ENCODE measurements at regions not wholly inside any gene's neighbourhood (a gene's known extent, or its start where the extent isn't known, plus 50 kb on each side); places are given as distances from the start of the nearest gene placed in this dataset.

DNA sequence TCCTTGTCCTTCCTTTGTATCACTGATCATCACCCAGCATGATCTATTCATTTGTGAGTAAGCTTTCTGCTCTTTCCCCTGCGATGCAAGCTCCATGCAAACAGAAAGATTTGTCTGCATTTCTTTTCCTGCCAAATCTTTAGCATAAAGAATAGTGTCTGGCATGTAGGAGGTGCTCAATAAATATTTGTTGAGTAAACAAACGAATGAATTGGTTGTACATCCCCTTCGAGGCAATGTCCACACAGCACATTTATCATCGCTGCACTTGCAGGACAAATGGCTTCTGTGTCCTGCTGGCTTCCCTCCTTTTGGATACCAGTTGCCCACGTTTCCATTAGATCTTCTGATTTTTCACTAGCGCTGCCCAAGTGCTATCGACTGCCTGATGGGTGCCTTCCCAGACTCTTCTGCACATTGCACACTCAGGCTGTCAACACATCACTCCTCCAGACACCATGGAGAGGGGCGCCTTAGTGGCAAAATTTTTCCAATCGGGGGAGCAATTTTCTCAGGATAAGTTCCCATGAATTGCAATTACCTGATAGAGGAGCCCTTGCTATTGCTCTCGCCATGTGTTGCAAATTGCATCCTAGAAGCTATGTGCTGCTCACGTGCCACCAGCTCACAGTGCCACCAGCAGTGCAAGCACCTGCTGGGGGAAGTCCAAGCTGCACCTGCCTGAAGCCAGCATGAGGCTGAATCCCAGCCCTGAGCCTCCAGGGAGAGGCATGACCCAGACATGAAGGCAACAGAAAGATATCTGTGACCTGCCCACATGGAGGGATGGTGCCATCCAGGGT, 206.6 kb downstream of the KIF26A start:
- DNase-seq, result no peak

DNA sequence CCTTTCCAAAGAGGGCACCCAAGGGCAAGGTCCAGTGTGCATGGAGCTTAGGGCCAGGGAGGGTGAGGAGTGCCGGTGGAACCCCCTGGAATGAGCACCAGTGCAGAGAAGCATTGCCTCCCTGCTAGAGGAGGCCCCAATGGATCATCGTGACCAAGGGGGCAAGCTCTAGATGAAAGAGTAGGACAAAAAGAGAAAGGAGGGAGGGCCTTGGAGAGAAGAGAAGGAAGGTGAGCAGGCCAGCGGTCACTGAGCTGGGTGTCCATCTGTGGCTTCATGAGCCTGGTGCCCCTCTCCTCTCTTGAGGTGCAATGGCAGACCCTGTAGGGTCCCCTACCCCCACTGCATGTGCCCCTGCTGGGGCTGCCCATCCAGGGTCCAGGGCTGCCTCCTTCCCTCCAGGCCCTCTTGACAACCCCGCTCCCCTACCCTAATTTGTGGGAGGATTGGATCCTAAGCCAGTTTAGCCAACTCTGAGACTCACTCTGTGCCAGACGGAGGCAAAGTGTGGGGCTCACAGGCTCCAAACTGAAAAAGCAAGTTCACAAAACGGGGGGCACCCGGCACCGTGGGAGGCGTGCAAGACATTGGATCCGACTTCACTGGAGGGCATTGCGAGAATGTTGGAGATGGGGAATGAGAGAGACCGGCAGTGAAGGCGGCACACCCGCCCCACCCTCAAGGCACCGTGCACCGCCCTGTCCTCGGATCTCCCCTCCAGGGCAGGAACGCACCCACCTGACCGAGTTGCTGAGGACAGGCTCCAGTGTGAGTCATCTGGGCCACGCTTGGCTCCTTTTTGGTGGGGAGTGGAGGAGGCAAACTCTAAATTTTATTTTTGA, 207.5 kb downstream of the KIF26A start:
- DNase-seq, result no peak

DNA sequence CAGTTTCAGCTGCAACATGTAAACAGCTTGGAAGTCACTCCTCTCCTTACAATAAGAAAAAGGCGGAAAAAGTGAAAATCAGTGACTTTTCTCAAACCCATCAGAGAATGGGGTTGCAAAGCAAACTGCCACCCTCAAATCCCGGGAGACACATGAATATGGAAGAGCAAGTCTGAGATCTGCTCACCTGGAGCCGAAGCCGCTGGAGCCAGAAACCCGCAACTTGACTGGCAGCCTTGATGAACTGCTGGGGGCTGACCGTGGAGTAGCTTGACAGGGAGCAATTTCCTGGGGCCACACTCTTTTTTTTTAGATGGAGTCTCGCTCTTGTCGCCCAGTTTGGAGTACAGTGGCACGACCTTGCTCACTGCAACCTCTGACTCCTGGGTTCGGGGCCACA, 208.2 kb downstream of the KIF26A start:
- DNase-seq, result no peak

DNA sequence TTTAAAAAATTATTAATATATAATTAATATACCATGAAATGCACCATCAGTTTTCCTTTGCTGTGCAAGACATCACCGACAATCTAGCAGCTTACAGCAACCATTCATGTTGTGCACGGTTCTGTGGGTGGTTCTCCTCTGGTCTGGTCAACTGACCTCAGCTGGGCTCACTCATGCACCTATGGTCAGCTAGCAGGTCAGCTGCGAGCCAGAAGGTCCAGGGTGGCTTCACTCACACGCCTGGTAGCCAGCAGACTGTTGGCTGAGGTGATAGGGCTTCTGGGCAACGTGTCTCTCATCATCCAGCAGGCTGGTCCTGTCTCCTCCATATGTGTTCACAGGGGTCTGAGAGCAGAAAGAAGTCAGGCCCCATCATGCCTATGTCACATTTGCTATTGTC, 210.4 kb downstream of the KIF26A start:
- no peak for DNase-seq

DNA sequence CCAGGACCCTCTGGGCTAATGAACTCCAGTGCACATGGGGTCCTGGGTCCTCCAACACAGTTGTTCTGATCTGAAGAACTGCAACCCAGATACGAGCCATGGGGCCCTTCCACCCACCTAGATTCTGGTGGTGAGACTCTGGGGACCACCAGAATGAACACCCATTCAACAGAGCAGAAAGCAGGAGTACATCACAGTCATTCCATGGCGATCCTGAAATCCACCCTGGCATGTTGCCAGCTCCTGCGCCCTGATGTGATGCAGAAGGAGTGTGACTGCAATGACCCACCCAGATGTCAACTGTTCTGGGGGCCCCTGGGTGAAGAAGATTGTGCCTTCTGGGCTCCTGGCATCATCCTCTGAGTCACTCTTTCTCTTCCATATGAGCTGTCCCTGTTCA, 211.6 kb downstream of the KIF26A start:
- DNase-seq, result no peak

DNA sequence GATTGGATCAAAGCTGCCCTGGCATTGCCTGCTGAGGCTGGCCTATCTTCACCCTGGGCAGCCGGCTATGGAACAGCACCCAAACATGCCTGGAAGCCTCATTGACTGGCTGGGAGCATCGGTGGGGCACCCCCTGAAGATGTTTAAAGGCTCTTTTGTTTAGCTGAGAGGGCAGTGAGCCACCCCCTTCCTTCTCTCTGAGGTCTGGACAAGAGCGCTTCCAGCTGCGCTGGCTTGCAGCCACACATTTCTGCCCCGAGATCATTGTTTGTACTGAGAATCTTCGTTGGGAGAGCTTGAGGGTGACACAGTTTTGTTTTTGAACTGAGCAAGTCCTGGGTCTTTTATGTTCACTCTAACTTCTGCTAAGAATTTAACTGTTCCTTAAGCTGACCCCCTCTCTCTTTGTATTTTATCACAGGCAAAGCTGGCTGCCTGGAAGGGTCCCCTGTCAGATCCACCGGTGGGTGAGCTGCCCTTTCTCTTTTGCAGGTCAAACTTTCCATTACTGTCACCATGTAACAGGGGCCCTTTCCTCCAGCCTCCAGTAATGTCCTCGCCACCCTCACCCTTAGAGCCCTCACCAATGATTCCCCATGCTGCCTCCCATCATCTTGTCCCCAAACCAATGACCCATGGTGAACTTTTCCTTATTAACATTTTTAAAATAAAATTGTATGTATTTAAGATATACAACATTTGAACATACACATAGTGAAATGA, 212.2 kb downstream of the KIF26A start:
- DNase-seq, result peak; percentile 0

DNA sequence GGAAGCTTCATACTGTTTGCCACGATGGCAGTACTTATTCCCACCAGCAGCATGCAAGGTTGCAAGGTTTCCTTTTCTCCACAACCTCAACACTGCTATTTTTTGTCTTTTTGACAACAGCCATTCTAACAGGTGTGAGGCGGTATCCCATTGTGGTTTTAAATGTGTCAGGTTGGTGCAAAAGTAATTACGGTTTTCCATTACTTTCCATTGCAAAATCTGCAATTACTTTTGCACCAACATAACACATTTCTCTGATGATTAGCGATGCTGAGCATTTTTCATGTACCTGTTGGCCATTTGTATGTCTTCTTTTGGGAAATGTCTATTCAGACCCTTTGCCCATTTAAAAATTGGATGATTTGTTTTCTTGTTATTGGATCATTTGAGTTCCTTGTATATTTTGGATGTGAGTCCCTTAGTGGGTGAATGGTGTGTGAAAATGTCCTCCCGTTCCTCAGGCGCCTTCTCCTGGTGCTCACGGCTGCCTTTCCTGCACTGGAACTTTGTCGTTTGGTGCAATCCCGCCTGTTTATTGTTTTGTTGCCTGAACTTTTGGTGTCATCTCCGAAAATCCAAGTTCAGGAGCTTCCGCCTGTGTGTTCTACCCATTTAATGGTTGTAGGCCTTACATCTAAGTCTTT, 213.6 kb downstream of the KIF26A start:
- DNase-seq, result no peak

DNA sequence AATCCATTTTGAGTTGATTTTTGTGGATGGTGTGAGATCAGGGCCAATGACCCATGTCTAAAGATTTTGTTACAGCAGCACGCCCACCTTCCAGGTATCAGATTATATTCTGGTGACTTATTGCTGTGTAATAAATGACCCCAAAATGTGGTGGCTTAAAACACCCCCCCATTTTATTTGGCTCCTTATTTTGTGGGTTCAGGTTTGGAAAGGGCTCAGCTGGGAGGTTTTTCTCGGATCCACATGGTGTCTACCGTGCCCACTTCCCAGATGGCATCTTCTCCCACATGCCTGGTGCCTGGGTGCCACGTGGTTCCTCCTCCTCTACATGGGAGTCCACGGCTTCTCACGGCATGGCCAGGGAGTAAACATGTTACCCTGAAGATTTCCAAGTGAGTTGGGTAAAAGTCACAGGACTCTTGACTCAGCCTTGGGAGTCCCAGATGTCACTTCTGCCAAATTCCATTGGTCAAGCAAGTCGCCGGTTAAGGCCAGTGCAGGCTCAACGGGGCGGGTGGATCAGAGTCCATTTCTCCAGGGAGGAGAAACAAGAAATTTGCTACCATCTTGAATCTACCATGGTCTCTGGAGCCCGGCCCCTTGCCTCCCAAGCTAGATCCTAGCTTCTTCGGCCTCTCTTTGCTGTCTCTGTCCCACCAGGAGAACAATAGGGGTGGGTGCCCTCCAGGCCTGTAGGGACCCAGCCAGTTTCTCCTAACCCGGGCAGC, 214.3 kb downstream of the KIF26A start:
- no peak for DNase-seq

DNA sequence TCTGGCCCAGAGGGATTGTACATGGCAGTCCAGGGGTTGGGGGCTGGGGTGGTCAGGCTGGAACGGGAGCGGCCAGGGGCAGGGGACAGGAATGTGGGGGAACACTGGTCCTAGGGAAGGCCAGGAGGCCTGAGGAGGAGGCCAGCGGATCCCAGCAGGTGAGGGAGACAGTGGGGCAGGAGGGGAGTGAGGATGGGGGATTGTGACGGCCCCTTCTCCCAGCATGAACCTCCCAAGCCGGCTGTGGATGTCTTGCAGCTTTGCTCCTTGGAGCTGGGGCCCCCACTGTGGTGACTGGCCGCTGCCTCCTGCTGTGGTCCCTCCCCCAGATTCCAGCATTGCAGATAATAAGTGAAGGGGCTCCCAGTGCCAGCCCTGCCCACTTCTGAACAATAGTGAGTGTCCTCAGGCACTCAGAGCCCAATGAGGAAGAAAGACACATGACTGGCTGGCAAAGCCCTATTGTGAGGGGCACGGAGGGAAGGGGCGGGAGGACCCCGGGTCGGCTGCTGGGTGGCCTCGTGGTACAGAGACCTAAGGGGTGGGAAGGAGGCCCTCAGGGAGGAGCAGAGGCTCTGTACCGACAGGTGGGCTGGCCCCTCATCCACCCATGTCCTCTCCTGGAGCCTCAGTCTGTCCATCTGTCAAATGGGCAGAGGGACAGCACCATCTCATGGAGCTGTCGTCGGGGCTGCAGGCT, 215.0 kb downstream of the KIF26A start:
- no peak for DNase-seq

DNA sequence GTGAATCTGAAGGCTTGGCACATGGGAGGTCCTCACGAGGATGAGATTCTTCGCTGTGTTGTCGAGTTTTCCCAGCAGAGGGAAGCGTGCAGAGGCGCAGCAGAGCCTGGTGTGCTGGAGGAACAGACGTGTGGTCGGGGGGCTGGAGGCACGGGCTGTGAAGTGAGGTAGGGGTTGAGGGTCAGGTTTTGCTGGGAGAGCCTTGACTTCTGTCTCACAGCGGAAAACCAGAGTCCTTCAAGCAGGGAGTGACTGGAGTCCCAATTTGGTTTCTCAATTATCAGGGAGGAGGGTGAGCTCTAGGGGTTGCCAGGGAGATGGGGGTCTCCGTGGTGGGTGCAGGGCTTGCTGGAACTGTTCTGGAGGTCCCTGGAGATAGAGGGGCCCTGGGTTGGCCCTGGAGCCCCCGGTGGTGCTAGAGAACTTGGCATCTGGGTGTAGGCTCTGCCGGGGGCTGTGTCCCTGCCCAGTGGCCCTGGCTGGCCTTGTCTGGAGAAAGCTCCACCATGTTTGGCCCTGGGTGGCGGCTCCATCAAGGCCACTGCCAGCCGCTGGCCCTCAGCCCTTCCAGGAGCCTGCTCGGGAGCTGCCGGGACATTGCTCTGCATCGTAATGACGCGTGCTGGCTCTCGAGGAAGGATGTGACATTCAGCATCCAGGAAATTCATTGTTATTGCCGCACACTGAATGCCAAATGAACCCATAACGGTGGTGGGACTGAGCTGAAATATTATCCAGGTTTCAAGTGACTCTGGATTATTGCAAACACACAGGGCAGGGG, 215.7 kb downstream of the KIF26A start:
- DNase-seq, result no peak

DNA sequence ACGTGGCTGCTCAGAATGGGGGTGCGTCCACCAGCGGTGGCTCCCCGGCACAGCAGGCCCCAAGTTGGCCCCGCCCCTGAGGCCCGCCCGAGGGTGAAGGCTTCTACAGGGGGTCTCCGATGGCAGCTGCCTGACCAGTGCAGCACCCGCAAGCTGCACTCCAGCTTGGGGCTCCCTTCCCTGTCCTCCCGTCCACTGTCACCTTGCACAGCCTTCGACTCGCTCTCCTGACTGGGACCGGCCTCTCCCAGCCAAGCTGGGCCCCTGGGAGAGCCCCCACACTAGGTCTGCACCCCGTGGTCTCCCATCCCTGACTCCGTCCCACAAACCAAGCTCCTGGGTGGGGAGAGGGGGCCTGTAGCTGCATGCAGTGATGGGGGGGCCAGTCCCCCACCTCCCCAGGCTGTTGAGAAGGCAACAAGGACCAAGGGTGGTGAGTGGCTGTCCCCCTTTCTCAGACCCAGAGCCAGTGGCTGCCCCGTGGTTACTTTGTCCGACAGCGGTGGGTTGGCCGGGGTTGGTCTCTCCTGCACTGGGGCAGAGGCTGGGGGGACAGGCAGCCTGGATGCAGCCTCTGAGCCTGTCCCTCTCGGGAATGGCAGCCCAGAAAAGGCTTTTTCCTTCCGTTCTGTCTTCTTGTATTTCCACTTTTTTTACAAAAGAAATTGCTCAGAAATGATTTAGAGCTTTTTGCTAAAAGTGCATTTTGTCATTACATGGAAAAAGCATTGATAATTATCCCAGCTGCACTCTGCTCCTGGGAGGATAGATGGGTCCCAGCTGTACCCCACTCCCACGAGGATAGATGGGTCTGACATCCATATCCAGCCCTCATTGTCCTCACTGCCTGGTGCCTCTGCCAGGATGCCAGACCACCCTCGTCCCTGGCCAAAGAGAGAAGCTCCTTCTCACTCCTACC, 217.0 kb downstream of the KIF26A start:
- DNase-seq, result no peak

DNA sequence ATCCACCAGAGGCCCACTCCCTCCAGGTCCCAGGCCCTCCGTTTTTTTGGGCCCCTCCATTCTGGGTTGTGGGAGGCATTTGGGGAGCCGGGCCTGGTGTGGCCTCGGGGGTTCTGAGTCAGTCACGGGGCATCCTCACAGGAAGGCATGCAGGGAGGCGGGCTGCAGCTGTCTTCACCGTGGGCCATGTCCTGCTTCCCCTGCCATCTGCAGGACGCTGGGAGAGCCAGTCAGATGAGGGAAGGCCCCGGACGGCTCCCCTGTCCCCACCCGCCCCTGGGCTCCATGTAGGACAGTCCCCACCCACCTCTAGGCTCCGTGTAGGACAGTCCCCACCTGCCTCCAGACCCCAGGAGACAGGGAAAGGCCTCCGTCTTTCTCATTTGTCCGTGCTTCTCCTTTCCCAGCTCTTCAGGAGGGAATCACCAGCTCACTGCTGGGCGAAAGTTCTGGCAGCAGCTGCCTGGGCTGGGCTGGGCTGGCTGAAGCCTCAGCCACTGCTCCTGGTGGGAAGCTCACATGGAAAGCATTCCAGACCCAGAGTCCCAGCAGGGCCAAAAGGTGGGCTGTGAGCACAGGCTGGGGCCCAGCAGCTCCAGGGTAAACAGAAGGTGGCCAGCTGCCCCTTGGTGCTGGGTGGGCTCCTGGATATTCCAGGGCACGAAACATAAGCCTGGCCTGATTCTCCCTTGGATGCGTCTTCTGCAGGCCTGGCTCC, 217.8 kb downstream of the KIF26A start:
- DNase-seq, result no peak

DNA sequence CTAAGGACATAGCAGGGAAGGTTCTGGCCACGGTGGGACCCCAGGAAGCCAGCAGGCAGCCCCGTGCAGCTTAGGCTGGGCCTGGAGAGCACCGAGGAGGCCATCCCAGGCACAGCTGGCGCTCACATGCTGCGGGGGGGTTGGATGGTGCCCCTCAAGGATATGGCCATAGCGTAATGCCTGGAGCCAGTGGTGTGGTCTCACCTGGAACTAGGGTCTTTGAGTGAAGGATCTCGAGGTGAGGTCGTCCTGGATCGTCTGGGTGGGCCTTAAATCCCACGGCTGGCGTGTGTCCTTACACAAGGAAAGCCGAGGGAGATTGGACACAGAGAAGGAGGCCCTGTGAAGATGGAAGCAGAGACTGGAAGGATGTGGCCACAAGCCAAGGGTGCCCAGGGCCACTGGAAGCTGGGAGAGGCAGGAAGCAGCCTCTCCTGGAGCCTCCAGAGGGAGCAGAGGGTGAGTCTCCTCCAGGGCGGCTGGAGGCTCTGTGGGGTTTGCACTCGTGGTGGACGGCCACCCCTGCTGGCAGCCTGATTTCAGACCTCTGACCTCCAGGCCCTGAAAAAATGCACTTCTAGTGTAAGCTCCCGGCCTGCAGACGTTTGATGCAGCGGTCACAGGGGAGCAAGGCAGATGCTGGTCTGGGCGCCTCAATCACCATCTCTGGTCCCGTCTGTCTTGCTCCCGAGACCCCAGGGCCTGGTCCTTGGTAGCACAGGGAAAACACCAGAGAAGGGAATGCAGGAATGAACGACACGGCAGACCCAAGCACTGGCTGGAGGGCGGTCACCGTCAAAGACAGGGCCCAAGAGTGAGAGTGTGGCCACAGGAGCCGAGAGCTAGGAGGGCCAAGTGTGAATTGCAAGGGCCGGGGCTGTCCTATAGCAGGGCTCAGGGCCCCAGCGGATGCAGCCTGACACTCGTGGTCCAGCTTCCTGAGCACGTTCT, 218.6 kb downstream of the KIF26A start:
- no peak for DNase-seq

DNA sequence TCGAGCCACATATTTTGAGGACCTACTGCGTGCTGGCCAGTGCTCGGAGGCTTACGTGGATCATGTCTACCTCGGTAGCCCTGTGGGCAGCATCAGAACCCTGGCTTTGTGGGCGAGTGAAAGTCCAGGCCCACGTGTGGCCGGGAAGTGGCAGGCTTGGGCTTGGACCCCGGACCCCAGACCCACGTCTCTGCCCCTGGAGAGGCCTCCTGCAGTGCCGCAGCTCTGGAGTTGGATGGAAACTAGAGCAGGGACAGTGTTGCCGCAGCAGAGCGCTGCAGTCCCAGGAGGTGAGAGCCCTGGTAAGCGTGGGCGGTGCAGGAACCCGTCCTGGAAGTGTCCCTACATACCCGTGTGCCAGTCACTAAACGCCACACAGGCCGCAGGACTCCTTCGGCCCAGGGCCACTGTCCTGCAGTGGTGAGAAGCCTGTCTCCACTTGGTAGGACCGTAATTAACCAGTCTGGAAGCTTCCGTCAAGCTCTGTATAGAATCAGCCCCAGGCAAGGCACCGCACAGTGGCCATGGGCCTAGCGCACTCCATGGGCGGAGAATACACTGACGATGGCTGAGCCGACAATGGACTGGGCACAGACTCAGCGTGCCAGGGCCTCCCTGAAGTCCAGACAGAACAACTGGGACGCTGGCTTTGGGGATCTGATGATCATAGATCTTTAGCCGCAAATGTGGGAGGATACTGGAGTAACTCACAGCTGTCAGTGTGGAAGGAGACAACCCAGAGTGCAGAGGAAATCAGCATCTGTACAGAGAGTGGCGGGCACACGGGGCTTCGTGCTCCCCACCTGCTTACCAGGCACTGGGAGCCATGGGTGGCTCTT, 219.5 kb downstream of the KIF26A start:
- DNase-seq, result no peak

DNA sequence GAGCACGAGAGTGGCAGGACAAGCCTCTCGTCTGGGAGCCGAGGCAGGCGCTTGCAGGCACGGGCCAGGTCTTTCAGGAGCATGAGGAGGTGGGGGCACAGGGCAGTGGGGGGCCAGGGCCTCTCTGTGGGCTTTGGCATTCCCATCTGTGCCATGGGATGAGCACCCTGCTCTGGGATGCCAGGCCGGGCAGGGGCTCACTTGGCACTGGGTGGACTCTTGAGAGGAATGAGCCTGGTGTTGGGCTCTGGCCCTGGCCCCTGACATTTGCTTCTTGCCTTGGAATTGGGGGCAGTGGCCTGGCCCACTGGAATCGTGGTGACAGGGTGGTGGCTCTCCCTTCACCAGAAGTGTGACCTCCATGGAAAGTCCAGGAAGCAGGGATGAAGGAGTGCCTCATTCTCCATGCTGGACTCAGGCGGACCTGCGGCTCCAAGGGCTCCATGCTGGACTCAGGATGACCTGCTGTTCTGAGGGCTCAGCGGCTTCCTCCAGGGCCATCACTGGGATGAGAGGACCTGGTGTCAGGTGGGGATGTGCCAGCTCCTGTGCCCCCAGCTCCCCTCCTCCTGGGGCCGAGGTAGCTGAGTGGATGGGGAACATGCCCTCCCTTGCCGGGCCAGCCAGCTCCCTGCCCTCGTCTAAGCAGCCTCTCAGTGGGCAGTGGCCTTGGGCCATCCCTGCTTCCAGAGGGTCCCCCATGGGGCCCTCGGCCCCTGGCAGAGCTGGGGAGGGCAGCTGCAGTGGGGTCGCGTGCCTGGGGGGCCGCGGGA, 220.3 kb downstream of the KIF26A start:
- no peak for DNase-seq

All from activated CD4-positive, alpha-beta T cell treated with anti-CD3 and anti-CD28 coated beads for 48 hours (primary cell).